Posterior vena cava (tissue), 2 donors: ENCODE measurements at regions not wholly inside any gene's neighbourhood (a gene's known extent, or its start where the extent isn't known, plus 50 kb on each side); places are given as distances from the start of the nearest gene placed in this dataset.

Source experiments
- DNase-seq: peaks from one replicate; pipeline ENCODE4 v3.0.0-alpha.2; 2020; ENCODE audit warnings: low spot score
- intact Hi-C, 2 donors: fragments of 100-400 bp; cut with DNase I; formaldehyde crosslinking; loops; one replicate each; pipeline versions ENCODE4 v1.14.1 to v1.14.2; 2022 to 2023
- donor health status: DM: yes; HTN: yes; CAD: no.
- donor health status: DM: yes; HTN: yes; CAD: no.

DNA sequence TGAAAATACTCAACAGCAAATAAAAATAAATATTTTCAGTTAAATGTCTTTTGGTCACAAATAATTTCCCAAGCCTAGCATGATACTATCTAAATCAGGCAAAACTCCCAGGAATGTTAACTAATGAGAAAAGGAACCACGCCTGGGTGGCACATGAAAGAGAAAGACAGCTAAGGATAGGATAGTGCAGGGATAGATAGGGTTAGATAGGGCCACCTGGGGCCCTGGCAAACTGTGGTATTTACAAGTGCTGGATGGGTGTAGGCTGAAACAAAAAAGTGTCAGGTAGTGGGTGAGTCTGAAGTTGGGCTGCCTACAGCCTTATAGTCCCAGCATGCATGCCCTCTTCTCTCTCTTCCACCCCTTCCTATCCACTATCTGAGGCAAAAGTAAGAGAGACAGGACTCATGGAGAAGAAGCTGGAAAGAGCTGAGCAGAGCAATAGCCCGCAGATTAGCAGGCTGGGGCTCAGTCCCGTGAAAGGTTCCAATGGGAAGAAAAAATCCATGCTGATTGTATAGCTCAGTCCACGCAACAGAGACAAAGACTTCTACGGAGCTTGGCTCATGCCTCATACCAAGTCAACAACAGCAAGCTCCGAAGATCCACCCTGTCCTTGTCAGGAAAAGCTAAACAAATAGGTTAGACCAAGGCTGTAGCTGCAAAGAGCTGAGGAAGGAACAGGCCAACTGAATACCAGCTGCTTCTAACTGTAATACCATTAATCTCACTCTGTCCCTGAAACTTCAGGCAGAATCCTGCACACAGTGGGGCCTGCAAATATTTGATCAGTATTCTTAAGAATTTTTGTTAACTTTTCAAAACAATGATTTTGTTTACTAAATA, 342.1 kb upstream of the ATP11B start:
- no peak for DNase-seq
- intact Hi-C loops: no loop called here

DNA sequence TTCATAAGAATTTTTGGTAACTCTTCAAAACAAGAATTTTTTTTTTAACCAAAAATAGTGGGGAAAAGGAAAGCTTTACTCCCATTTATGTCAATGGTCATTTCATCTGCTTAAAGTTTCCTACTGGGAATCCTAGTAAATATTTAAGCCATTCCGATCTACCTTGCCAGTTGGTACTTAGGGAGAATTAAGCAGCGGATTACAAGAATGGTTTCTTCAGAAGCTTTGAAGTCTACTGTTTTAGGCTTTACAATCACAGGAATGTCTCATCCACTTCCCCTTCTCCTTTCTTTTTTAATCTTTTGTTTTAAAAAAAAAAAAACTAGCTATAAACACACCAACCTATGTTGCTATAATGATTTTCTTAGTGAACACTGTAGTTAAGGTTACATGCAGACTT, 341.4 kb upstream of the ATP11B start:
- intact Hi-C loops: no loop called here
- no peak for DNase-seq

DNA sequence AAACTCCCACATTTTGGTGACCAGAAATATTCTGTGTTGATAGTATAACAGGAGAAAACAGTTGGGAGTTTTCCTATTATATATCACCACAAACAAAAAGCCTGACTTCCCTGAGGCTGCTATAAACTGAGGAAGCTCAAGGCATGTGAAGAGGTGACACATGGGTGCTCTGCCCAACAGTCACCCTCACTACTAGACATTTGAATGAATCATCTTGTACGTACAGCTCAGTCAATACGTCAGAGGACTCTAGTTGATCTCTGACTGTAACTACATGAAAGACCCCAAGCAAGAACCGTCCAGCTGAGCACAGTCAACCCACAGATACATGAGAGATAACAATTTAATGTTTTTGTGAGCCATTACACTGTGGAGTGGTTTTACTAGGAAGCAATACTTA, 338.3 kb upstream of the ATP11B start:
- intact Hi-C loops: no loop called here
- DNase-seq: no peak

DNA sequence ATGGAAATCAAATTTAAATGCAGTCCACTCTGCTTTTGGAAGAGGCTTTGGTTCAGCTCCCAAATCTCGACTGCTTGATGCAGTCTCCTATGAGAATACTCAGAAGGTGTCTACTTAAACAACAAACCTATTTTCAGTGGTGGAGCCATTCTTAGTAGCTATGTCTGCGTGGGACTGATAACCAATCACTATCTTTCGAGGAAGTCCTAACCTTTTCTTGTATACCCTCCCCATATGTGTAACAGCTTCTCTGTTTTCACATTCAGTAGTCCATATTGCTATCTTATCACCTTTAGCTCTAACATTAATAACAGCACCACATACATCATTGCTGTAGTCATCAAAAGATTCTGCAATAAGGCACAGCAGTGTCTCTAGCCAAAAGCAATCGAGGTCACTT, 333.0 kb upstream of the ATP11B start:
- intact Hi-C loops: loop anchor here in 1 of 2 donors (5.0 kb wide), 1 partner anchor 1353 kb away; no protein-coding TSS in a partner anchor
- DNase-seq: no peak

DNA sequence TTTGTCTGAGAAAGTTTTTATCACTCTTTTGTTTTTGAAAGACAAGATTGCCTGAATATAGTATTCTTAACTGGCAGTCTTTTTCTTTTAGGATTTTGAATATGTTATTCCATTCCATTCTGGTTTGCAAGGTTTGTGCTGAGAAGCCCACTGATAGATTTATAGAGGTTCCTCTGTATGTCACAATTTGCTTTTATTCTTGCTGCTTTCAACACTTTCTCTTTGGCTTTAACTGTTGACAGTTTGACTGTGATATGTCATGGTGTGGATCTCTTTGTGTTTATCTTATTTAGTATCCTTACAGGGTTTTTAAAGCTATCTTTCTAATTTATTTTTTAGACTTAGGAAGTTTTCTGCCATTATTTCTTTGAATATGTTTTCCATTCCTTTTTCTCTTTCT, 331.2 kb upstream of the ATP11B start:
- intact Hi-C loops: loop anchor here in 1 of 2 donors (5.0 kb wide), 1 partner anchor 1355 kb away; no protein-coding TSS in a partner anchor
- DNase-seq: no peak

DNA sequence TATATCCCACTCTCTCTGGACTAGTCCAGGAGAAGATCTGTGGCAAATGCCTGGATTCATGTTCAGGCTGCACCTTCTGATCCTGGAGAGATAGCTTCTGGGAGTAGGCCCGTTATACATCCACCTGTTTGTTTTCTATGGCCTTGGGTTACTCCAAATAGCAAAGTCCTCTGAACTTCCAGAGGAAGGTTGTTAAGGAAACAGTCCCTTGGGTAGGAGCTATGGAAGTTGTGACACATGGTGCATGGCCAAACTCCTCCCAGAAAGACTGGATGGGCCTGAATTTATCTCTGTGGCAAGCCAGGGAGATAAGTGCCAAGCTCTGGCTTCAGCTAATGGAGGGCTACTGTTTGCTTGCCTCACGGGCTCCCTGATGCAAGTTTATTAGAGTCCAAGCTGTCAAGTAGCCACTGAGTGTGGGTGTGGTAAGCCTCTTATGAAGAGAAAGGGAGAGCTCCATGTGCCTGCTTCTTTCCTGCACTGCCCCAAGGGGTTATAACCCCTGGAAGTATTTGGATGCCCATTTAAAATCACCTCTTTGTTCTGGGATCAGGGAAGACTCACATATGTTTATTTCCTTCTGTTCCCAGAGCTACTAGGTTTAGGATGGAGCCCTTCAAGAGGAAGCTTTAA, 328.7 kb upstream of the ATP11B start:
- intact Hi-C loops: loop anchor here in 1 of 2 donors (5.0 kb wide), 1 partner anchor 1357 kb away; no protein-coding TSS in a partner anchor
- no peak for DNase-seq

DNA sequence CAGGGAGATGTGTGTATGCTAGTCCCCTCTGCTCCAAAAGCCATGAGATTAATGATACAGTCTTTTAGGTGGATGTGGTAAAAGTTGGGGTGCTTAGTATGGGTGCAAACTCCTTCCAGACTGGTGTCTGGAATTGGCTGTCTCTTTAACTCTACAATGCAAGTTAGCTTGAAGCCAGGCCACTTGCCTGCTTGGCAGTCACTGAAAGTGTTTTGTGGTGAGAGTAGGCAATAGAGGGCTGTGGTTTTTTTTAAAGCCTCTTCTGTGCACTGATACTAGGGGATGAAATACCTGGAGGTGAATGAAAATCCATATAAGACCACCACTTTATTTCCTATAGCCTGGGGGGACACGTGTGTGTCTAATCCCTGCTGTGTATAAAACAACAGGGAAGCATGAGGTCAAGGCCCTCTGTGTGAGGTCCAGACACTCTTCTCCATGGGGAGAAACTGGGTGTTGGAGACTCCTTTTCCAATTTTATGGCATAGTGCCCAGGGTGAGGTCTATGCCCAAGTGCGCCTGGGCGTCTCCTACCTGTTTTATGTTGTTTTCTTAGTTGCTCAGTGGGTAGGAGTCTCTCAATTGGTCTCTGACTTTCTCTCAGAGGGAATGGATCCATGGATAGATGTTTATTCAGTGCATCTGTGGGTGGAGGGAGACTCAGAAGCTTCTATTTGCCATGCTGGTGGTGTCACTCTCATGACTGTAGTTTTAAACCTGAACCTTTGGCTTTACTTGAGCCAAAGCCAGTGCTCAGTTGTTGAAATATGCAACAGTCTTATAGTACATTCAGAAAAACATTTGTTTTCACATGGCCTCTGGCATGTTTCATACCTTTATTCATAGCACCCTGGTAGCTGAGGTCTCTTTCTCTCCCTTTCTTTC, 327.8 kb upstream of the ATP11B start:
- intact Hi-C loops: no loop called here
- DNase-seq: no peak

DNA sequence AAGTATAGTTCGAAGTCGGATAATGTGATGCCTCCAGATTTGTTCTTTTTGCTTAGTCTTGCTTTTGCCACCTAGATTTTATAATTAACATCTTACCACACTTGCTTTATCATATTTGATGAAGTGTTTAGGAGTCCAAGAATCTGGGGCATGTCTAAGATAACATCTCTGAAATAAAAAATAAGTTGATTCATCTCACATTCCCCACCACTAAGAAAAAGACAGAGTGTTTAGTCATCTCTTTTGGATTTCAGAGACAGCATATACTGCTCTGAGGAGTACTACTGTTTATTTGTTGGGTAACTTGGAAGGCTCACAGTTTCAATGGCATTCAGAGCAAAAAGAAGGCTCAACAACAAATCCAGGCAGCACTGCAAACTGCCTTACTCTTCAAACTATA, 324.2 kb upstream of the ATP11B start:
- intact Hi-C loops: no loop called here
- DNase-seq: no peak

DNA sequence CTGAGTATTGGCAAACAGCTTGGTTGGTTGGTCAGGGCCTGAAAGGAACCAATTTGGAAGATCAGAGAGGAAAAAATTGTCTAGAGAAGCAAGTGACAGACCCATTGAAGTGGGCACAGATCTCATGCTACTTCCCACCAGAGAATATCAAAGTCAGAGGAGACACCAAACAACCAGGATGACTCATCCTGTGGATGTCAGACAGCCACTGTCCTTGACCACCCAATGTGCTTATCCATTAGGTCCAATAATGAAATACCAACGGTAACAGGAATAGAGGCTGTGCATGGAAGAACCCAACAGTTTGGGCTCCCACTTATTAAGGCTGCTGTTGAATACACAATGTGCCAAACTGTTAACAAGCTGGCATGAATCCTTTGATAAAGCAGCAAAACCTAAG, 323.1 kb upstream of the ATP11B start:
- no peak for DNase-seq
- intact Hi-C loops: no loop called here

DNA sequence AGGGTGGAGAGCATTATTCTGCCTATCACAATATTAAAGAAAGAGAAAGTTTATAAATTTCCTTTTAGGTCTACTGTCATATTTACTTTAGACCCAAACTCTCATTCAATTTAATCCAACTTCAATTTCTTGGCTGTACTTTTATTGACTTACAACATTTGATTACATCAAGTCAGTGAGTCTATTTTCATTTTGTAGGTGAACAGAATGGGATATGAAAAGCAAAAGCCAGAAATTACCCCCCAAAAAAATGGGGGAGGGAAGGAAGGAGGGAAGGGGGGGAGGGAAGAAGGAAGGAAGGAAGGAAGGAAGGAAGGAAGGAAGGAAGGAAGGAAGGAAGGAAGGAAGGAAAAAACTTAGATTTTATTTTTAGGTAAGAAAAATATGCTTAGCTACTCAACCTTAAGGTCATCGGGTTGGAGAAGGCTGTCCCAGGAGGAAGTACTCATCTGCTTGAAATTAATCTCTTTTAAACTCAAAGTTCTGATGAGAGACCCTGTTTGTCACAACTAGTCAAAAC, 320.1 kb upstream of the ATP11B start:
- intact Hi-C loops: no loop called here
- no peak for DNase-seq

DNA sequence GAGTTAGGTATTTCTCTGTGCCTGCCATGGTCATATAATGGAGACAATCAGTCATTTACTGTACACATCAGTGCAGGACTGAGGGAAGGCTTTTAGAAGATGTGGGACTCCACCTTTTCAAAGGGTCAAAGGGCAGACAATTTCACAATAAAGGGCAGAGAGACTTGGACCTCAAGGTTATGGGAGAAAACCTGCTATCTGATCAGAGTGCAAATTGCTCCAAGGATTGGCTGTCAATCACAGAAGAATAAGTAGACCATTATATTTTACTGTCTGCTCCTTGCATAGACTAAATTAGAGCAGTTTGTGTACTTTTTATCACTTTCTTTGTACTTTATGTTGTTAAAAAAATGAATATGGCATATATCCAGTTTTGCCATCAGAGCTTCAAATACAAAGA, 314.9 kb upstream of the ATP11B start:
- intact Hi-C loops: no loop called here
- no peak for DNase-seq

DNA sequence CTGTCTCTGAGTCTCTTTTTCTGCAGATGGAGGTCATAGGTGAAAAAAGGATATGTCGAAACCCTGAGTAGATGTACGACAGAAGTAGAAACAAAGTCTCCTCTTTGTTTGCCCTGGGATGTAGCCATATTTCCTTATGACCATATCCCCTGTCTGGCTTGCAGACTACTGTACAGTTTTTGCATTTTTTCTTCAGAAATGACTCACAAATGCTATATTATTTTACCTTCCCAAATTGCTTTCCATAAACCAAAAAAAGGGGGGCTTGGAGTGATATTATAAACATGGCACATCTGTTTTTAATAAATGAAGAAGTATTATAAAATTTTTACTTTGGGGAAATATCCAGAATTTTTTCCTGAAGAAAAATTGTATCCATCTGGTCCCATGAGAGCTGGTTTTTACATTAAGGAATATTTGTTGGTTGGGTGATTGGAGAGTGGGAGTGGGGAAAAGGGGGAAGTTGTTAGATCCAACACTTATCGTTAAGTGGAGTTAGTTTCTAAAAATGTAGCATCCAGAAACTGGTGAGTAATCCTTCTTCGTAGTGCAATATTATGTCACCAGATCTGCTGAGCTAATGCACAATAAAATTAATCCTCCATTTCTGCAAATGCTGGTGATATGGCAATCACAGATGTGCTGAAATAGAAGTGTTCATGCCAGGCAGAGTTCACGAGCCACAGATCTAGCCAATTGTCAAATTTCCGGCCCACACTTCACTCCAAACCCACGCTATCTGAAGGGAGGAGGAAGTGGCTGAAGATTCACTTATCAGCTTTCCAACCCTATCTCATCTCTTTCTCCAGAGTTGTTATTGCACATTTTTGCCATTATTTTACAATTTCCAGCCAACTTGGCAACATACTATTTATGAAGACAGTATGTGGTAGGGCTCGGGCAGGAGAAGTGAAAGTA, 313.6 kb upstream of the ATP11B start:
- no peak for DNase-seq
- intact Hi-C loops: no loop called here

DNA sequence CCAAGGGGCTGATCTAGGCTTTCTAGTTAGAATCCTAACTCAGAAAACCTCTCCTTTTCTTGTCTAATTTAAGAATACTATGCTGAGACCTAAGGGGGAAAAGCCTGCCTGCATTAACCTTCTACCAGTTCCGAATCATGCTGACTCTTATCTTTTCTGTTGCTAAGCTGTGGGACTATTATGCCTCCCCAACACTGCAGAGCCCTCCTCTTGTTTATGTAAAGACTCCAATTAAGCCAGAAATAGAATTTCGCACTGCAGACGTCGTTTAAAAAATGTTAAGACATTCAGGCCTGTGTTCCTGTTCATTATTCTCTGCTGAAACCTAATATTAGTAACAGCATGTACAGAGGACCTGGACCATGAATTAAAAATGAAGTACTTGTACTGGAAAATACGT, 310.6 kb upstream of the ATP11B start:
- intact Hi-C loops: no loop called here
- DNase-seq: no peak

DNA sequence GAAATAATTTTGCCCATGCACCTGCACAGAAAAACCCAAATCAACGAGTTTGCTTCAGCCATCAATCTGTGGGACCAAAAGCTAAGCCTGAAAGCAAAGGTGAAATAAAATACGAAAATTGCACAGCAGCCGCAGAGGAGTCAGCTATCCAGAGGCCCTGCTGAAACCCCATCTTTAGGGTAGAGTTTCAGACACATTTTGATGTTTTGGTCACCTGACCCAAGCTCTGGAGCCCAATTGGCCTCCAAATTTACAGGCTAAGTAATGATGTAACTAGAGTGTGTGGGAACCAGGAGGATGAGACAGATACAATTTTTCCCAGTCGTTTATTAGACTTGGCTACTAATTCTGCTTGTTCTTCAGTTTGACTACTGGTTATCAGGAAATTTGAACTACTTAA, 308.6 kb upstream of the ATP11B start:
- intact Hi-C loops: no loop called here

DNA sequence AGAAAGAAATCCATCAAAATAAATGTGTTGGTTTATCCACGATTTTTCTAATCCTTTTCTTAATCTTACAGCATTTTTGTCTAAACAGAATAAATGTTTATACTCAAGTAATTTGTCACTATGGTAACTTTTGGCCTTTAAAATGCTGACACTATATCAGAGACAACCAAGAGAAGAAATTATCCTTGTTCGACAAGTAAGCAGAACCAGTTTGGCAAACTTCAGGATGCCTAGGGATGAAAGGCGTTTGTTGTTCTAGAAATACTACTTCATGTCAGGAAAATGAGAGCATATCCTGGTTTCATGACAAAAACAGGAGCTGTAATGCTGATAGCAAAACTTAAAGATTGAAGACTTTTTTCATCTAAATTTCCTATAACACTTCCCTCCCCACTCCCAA, 308.0 kb upstream of the ATP11B start:
- no peak for DNase-seq
- intact Hi-C loops: no loop called here

More for the DNA sequence above, 308.6 kb upstream of the ATP11B start:
- DNase-seq: no peak

DNA sequence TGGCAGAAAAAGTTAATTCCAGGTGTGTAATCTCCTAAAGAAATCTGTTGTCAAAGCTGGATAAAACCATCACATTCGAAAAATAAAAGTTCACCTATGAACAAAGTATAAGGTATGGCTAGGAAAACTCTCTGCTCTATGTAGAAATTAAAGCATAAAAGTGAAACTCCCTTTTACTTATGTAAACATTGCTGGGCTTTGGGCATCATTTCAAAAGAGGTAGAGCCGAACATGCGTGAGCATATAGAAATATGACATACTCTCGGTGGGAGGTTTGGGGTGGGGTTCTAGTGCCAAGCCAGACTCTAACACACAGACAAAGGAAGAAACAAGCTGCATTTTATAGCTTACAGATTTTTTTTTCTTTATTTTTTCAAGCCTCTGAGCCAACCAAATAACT, 306.8 kb upstream of the ATP11B start:
- intact Hi-C loops: no loop called here
- DNase-seq: no peak

DNA sequence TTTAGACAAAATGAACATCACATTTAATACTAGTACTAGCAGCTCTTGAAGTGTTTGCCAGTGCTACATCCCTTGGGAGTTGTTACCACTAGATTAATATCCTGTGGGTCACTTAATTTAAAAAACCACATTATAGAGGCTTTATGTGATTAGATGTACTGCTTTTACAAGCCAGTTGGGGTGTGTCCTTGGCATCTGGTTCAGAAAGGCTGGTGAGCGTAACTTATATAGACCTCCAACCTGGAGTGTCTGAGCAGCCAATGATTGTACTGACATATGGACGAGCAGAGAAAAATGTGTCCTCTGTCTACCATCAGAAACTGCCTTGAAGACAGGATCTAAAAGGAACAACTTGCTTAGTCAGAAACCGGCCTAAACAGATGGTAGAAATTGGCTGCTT, 306.2 kb upstream of the ATP11B start:
- intact Hi-C loops: no loop called here
- DNase-seq: no peak

DNA sequence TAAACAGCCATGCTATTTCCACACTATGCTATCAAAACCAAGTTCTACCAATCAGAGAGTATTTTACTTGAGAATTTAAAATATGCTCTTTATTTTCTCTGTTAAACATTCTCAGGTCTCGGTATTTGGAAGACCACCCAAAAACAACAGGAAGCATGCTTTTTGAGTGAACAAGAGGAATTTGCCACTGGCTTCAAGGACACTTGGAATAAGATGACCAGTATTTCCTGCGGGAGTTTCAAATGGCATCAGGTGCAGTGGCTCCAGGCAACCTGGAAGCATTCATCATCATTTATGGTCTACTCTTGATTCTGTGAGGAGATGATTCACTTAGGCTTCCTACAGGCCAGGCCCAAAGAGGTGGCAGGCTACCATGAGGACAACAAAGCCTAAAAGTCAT, 305.7 kb upstream of the ATP11B start:
- intact Hi-C loops: no loop called here
- no peak for DNase-seq
